Left renal pelvis (tissue), 4 donors: ENCODE measurements at regions not wholly inside any gene's neighbourhood (a gene's known extent, or its start where the extent isn't known, plus 50 kb on each side); places are given as distances from the start of the nearest gene placed in this dataset.
A peak's percentile ranks its signal among the peaks of the same experiment; 100 is the strongest.

Source experiments
- DNase-seq, 4 donors: peaks; one replicate each; pipeline ENCODE4 v3.0.0-alpha.2; 2013; ENCODE audit warnings: low read depth in 4 of 4, low spot score in 3 of 4

GRCh38 chr2:9139491-9140443 lies 66.8 kb upstream of the ASAP2 start:
- DNase-seq, result peak in 1 of 4 donors; percentile 50

DNA sequence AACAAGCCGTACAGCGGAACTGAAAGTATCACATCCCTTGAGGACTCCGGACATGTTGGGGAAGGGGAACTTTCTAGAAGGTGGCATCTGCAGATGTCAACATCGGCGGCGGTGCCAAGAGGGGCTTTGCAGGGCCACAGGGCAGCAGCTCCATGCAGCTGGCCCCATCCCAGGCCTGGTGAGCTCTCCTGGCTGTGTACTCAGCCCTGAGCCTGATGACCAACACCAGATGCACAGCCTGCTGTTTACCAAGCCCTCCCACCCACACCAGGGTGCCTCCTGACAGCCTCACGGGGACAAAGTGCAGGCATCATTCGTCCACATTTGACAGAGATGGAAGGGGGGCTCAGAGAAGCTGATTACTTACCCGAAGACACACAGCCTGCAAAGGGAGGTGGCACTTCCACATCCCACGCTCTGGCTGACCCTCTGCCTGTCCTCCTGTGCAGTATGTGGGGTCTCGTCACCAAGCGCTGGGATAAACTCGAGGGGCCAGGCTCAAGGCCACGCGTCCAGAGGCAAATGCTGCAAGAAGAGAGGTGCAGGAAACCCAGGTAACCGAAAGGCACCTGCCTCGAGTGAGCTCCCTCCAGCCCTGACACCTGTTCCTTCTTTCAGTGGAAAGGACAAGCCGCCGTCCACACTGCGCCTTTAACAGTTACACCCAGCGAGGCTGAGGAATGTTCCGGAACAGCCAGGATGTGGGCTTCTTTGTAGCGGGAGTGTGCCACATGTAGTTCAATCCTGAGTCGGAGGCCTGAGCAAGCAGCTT lies 69.0 kb upstream of the ASAP2 start:
- DNase-seq, result no peak

DNA sequence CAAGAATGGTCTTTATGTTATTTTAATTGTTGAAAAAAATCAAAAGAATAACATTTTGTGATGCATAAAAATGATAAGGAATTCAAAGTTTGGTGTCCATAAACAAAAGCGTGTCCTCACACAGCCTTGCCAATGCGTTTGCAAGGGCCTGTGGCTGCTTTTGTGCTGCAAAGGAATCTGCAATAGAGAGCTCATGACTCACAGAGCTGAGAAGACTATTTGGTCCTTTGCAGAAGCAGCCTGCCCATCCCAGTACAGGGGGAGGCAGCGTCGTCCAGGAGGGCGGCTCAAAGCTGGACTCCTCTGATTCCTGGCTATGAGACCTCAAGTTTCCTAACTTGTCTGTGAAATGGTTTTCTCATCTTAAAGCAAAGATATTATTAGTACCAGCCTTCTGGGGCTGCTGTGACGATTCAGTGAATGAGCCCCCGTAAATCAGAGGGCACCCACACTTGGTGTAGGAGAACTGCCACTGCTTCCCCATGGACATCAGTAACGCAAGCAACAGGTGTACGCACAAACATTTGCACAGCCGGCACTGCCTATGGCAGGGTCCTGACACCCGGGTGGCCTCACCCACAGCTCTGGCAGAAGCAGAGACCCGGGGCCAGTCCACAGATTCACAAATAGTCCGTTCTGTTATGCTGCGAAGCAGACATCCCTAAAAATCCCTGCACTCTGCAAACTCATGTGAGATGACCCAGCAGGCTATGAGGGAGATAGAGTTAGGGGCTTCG lies 70.6 kb upstream of the ASAP2 start:
- no peak for DNase-seq

DNA sequence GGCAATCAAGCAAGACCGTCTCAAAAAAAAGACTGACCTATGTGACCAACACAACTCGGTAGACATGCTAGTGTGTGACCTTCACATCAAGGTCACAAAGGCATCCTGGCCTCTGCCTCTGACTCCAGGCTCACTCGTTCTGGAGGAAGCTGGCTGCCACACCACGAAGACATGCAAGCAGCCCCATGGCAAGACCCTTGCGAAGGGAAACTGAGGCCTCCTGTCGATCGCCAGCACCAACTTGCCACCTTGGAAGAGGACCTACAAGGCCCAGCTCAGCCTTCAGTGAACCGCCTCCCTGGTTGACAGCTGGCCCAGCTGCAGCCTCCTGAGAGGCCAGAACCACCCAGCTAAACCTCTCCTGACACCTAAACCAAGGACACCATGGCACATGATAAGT lies 79.3 kb upstream of the ASAP2 start:
- DNase-seq, result no peak

DNA sequence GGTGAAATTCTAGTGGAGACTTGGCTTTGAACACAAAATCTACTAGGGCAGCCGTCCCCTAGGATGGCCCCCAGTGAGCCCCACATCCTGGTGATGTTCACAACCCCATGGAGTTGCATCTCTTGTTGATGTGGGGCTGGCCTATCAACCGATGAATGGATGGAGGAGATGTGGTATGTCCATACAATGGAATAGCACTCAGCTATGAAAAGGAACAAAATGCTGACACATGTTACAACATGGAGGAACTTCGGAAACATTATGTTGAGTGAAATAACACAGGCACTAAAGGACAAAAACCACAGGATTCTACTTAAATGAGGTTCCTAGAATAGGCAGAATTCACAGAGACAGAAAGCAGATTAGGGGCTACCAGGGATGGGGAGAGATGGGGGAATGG lies 80.1 kb upstream of the ASAP2 start:
- DNase-seq, result no peak

DNA sequence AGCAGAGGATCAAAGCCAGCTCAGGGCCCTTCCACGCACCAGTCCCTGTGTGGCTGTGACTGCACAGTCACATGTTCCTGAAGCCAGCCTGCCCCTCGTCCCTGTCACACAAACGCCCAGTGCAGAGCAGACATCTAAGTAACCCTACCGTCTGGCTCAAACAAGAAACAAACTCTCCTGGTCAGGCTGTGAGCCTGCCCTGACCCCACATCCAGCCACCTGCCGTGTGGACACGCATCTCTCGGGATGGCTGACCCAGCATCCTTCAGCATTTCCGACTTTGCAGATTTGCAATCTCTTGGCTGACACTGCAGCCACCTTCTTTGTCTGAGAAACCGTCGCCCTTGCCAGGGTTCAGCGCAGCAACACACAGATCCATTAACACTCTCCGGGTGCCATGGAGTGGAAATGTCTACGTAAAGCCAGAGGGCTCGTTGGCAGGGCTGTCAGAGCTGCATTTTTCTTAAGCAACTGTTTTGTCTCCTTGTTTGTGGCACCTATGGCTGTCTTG lies 82.3 kb upstream of the ASAP2 start:
- DNase-seq, result no peak

GRCh38 chr2:9123069-9123468 lies 83.5 kb upstream of the ASAP2 start:
- DNase-seq, result no peak

- no peak for DNase-seq
These were observed 84.2 kb upstream of the ASAP2 start for GRCh38 chr2:9122367-9122766.

- DNase-seq, result no peak
These were observed 88.1 kb upstream of the ASAP2 start for GRCh38 chr2:9118383-9118960.

- DNase-seq, result no peak
These were observed 91.4 kb upstream of the ASAP2 start for GRCh38 chr2:9115229-9115628.

DNA sequence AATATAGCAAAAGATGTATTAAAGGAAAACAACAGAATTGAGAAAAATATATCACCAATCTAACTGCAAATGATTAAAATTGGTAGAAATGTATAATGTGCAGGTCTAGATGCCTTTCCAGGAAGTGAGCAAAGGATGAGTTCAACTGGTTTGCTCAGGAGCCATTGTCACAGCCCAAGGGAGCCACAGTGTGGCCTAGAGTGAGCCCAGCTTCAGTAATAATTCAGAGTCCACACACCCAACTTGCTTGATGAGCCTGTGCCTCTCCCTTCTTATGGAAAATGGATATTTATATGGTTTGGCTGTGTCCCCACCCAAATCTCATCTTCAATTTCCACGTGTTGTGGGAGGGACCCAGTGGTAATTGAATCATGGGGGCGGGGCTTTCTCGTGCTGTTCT lies 92.2 kb upstream of the ASAP2 start:
- no peak for DNase-seq

DNA sequence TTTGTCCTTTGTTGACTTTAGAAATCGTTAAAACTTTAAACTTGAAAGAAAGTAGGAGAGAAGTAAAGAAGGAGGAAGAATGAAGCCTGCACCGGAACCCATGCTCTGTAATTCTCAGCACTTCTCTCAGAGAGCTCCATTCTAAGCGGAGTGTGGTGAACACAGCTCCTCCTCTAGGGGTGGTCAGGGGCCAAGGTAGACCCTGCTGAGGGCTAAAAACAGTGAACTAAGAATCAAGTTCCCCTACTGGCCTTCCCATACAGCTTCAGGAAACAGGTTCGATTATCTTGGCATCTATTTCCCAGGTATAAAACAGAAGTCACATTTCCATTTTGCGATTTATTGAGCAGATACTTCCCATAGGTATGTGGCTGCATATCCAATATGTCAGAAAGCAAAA lies 92.7 kb upstream of the ASAP2 start:
- DNase-seq, result no peak

- no peak for DNase-seq
These were observed 93.3 kb upstream of the ASAP2 start for GRCh38 chr2:9113262-9113661.

- no peak for DNase-seq
These were observed 94.4 kb upstream of the ASAP2 start for GRCh38 chr2:9112079-9112721.

GRCh38 chr2:9110893-9111569 lies 95.6 kb upstream of the ASAP2 start:
- DNase-seq, result no peak

GRCh38 chr2:9110346-9110884 lies 96.2 kb upstream of the ASAP2 start:
- DNase-seq, result no peak

DNA sequence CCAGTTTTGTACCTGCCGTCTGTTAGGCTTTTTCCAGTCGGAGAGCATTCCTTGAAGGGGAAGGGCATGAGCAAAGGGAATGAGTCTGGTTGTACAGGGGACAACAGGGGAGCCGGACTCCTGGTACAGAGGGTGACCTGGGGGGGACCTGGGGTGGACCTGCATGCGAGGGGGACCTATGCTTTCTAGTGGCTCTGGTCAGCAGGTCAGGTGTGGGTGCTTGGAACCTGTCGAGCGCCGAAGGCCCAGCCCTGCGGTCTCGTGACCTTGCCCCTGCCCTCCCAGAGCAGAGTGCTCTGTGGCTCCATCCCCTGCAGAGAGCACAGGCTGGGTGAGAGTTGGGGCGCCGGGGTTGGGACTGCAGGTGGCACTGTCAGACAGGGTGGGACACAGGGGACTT lies 96.7 kb upstream of the ASAP2 start:
- DNase-seq, result no peak

DNA sequence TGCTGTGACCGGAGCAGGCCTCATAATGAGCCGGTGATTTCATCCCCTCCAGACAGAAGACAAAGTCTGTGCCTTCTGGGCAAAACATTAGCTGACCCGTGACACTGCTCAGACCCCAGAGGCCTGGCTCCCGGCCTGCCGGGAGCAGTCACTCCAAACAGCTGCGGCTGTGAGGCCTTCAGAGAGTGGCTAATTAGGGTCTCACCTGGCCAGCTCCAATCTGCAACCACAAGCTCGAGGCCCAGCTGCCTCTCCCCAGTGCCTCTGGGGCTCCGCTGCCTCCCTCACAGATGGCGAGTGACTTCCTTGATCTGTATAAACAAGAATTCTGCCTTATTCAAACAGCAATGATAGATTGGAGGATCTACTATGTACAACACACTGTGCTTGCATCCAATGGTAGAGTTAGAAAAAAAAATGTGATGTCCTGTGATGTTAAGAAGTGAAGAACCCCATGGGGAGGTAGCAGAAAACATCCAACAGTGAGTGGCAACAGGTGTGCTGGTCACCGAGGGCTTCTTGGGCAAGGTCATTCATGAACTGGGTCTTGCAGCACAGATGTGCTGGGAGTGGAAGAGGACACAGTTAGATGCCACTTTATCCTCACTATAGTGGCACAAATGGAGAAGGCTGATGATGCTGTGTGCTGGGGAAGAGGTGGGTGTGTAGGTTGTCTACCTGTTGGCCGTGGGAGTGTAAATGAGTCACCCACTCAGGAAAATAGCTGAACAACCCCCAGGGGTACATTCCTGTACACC lies 98.2 kb upstream of the ASAP2 start:
- no peak for DNase-seq
